ENCODE measurements at regions not wholly inside any gene's neighbourhood (a gene's known extent, or its start where the extent isn't known, plus 50 kb on each side); places are given as distances from the start of the nearest gene placed in this dataset.

GRCh38 chr21:18163956-18164355 is 80.7 kb upstream of the CHODL start:
- ChIA-PET CTCF (interaction anchor here (0.7 to 2.0 kb wide), 18 partner anchors 9 to 238 kb away, joined by 3 to 8 read pairs (median 3); no protein-coding TSS in a partner anchor), POLR2A (interaction anchor here (1.1 to 1.3 kb wide), 2 partner anchors 11 to 17 kb away, joined by 4 read pairs; no protein-coding TSS in a partner anchor)
- TF ChIP-seq, protein P1, sequence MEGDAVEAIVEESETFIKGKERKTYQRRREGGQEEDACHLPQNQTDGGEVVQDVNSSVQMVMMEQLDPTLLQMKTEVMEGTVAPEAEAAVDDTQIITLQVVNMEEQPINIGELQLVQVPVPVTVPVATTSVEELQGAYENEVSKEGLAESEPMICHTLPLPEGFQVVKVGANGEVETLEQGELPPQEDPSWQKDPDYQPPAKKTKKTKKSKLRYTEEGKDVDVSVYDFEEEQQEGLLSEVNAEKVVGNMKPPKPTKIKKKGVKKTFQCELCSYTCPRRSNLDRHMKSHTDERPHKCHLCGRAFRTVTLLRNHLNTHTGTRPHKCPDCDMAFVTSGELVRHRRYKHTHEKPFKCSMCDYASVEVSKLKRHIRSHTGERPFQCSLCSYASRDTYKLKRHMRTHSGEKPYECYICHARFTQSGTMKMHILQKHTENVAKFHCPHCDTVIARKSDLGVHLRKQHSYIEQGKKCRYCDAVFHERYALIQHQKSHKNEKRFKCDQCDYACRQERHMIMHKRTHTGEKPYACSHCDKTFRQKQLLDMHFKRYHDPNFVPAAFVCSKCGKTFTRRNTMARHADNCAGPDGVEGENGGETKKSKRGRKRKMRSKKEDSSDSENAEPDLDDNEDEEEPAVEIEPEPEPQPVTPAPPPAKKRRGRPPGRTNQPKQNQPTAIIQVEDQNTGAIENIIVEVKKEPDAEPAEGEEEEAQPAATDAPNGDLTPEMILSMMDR (IDR thresholded peaks at IDR 0.05; ENCODE audit: unreplicated experiment): no peak
- BruUV-seq (replicated peaks): no TSS peak
- H3K27ac Mint-ChIP-seq (ENCODE audit: low read depth, unreplicated experiment): no peak overlapping the region
- DNase-seq (ENCODE audit: unreplicated experiment): no peak
- H3K27me3 Mint-ChIP-seq (ENCODE audit: insufficient read depth, unreplicated experiment): no peaks in the 10 kb centered on the region
- H3K4me3 Mint-ChIP-seq (ENCODE audit: unreplicated experiment): no peak overlapping the region
- H3K9me3 Mint-ChIP-seq (ENCODE audit: unreplicated experiment): no peaks in the 10 kb centered on the region
- H3K4me1 Mint-ChIP-seq (ENCODE audit: insufficient read depth, unreplicated experiment): peaks cover 6% of the 10 kb centered on the region
- H3K36me3 Mint-ChIP-seq (ENCODE audit: insufficient read depth, unreplicated experiment): no peaks in the 10 kb centered on the region
- intact Hi-C loops (cut with micrococcal nuclease): loop anchor here (2.0 to 10.0 kb wide), 2 partner anchors 101 to 239 kb away; no protein-coding TSS in a partner anchor

DNA sequence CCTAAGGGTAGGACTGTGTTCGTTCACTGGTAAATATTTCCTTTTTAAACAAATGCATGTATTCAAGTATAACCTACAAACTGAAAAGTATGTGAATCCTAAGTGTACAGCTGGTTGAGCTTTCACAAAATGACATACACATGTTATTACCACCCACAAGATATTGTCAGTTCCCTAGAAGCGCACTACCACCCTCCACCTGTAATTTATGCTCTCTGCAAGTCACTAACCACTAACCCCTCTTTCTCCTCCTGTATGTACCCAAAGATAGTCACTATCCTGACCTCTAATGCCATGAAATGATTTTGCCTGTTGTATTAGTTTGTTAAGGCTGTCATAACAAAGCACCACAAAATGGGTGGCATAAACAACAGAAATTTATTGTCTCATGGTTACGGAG is 82.8 kb upstream of the CHODL start:
- Mint-ChIP-seq H3K4me1 (ENCODE audit: insufficient read depth, unreplicated experiment) (peaks cover 6% of the 10 kb centered on the region), H3K9me3 (ENCODE audit: unreplicated experiment) (no peaks in the 10 kb centered on the region), H3K36me3 (ENCODE audit: insufficient read depth, unreplicated experiment) (no peaks in the 10 kb centered on the region), H3K27ac (ENCODE audit: low read depth, unreplicated experiment) (no peak overlapping the region), H3K4me3 (ENCODE audit: unreplicated experiment) (no peak overlapping the region), H3K27me3 (ENCODE audit: insufficient read depth, unreplicated experiment) (no peaks in the 10 kb centered on the region)
- CTCF ChIA-PET: interaction anchor here (0.9 to 1.4 kb wide), 2 partner anchors 9 to 121 kb away, joined by 3 to 4 read pairs; no protein-coding TSS in a partner anchor
- TF ChIP-seq, protein P1 (IDR thresholded peaks at IDR 0.05; ENCODE audit: unreplicated experiment): no peak
- intact Hi-C loops (cut with micrococcal nuclease): loop anchor here (10.0 kb wide), 1 partner anchor 237 kb away; no protein-coding TSS in a partner anchor
- no peak for DNase-seq (ENCODE audit: unreplicated experiment)
- BruUV-seq (replicated peaks): no TSS peak
- POLR2A ChIA-PET: no interaction called here

GRCh38 chr21:18157406-18157805 is 87.2 kb upstream of the CHODL start:
- TF ChIP-seq, protein P1 (IDR thresholded peaks at IDR 0.05; ENCODE audit: unreplicated experiment): no peak
- Mint-ChIP-seq H3K27me3 (ENCODE audit: insufficient read depth, unreplicated experiment) (no peaks in the 10 kb centered on the region), H3K9me3 (ENCODE audit: unreplicated experiment) (no peaks in the 10 kb centered on the region), H3K4me1 (ENCODE audit: insufficient read depth, unreplicated experiment) (peaks cover 7% of the 10 kb centered on the region), H3K27ac (ENCODE audit: low read depth, unreplicated experiment) (no peak overlapping the region), H3K4me3 (ENCODE audit: unreplicated experiment) (no peak overlapping the region), H3K36me3 (ENCODE audit: insufficient read depth, unreplicated experiment) (no peaks in the 10 kb centered on the region)
- intact Hi-C loops (cut with micrococcal nuclease): no loop called here
- ChIA-PET POLR2A (interaction anchor here (0.6 to 1.5 kb wide), 4 partner anchors 9 to 32 kb away, joined by 3 to 4 read pairs (median 3); no protein-coding TSS in a partner anchor), CTCF (interaction anchor here (0.7 to 0.9 kb wide), 2 partner anchors 50 to 468 kb away, joined by 5 to 6 read pairs; no protein-coding TSS in a partner anchor)
- BruUV-seq (replicated peaks): no TSS peak
- no peak for DNase-seq (ENCODE audit: unreplicated experiment)

DNA sequence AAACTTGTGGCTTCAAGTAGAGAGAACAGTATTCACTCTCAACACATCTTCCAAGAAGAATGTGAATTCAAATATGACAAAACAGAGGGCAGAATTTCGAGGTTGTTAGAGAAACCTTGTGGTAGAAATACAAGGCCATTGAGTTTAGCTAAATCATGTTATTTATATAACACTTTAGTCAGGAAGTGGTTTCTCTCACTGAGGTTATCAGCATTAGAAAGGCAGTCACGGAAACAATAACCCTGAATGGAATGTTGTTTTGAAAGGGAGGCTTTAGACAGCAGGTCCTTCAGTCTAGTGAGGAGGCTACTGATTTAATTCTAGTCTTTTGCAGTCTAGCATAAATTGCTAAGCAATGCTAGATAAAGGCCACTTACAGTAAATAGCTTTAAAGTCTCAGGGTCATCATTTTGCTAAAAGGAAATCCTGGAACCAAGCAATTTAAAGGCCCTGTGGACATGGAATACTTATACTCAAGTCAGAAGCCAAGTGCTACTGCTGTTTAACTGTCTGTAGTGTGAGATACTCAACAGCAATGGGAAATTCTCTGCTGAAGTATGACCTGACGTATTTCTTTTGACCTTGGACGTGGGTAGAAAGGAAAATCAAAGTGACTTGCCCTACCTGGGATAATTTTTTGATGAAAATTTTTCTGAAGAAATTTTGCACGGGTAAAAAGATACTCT is 89.0 kb upstream of the CHODL start:
- Mint-ChIP-seq H3K27ac (ENCODE audit: low read depth, unreplicated experiment) (peak overlapping the region; percentile 19), H3K4me3 (ENCODE audit: unreplicated experiment) (no peak overlapping the region), H3K4me1 (ENCODE audit: insufficient read depth, unreplicated experiment) (peaks cover 7% of the 10 kb centered on the region), H3K36me3 (ENCODE audit: insufficient read depth, unreplicated experiment) (no peaks in the 10 kb centered on the region), H3K27me3 (ENCODE audit: insufficient read depth, unreplicated experiment) (no peaks in the 10 kb centered on the region), H3K9me3 (ENCODE audit: unreplicated experiment) (no peaks in the 10 kb centered on the region)
- TF ChIP-seq, protein P1 (IDR thresholded peaks at IDR 0.05; ENCODE audit: unreplicated experiment): no peak
- no peak for DNase-seq (ENCODE audit: unreplicated experiment)
- no TSS peak for BruUV-seq (replicated peaks)
- POLR2A ChIA-PET: interaction anchor here (0.6 to 1.2 kb wide), 3 partner anchors 59 to 230 kb away, joined by 3 to 4 read pairs (median 3); no protein-coding TSS in a partner anchor
- CTCF ChIA-PET: interaction anchor here (1.3 to 1.4 kb wide), 2 partner anchors 8 to 9 kb away, joined by 5 to 6 read pairs; no protein-coding TSS in a partner anchor
- intact Hi-C loops (cut with micrococcal nuclease): no loop called here
